HuH-7 (cell line): ENCODE measurements at regions not wholly inside any gene's neighbourhood (a gene's known extent, or its start where the extent isn't known, plus 50 kb on each side); places are given as distances from the start of the nearest gene placed in this dataset.
"Not testable (repeated sequence)": the region's sequence is repeated elsewhere in the genome, so short reads cannot be mapped to it uniquely, and the experiment has no call there.

Experiments
- DNase-seq: peaks from one replicate; pipeline ENCODE4 v3.0.0; 2011; ENCODE audit warnings: low spot score

GRCh38 chr6:113668641-113669408, 188.3 kb upstream of the MARCKS start:
- no peak for DNase-seq

GRCh38 chr6:113669606-113670005, 187.5 kb upstream of the MARCKS start:
- DNase-seq = no peak

GRCh38 chr6:113671421-113671820, 185.7 kb upstream of the MARCKS start:
- DNase-seq = no peak

- DNase-seq = no peak
These were observed 184.5 kb upstream of the MARCKS start for GRCh38 chr6:113672491-113673149.

GRCh38 chr6:113674075-113674474, 183.1 kb upstream of the MARCKS start:
- no peak for DNase-seq

- DNase-seq = no peak
These were observed 181.1 kb upstream of the MARCKS start for GRCh38 chr6:113676057-113676456.

- DNase-seq = no peak
These were observed 180.2 kb upstream of the MARCKS start for GRCh38 chr6:113676968-113677367.

GRCh38 chr6:113679051-113679450, 178.1 kb upstream of the MARCKS start:
- no peak for DNase-seq

- DNase-seq = no peak
These were observed 176.8 kb upstream of the MARCKS start for GRCh38 chr6:113680301-113680700.

- DNase-seq = no peak
These were observed 173.2 kb upstream of the MARCKS start for GRCh38 chr6:113683968-113684367.

- DNase-seq = no peak
These were observed 172.7 kb upstream of the MARCKS start for GRCh38 chr6:113684382-113684901.

GRCh38 chr6:113686049-113686448, 171.1 kb upstream of the MARCKS start:
- no peak for DNase-seq

- DNase-seq = not testable (repeated sequence)
These were observed 167.5 kb upstream of the MARCKS start for GRCh38 chr6:113689620-113690019.

- no peak for DNase-seq
These were observed 166.6 kb upstream of the MARCKS start for GRCh38 chr6:113690281-113691259.

GRCh38 chr6:113691260-113691656, 165.9 kb upstream of the MARCKS start:
- DNase-seq = no peak

- DNase-seq = no peak
These were observed 163.3 kb upstream of the MARCKS start for GRCh38 chr6:113693851-113694250.

GRCh38 chr6:113694278-113695077, 162.7 kb upstream of the MARCKS start:
- no peak for DNase-seq

GRCh38 chr6:113695516-113695915, 161.6 kb upstream of the MARCKS start:
- DNase-seq = peak; percentile 15

- DNase-seq = no peak
These were observed 160.2 kb upstream of the MARCKS start for GRCh38 chr6:113696960-113697359.

- DNase-seq = no peak
These were observed 159.3 kb upstream of the MARCKS start for GRCh38 chr6:113697632-113698410.

- no peak for DNase-seq
These were observed 157.9 kb upstream of the MARCKS start for GRCh38 chr6:113699239-113699638.
